CD4-positive, alpha-beta T cell treated with Interleukin-17A for 4 hours (primary cell): ENCODE measurements at regions not wholly inside any gene's neighbourhood (a gene's known extent, or its start where the extent isn't known, plus 50 kb on each side); places are given as distances from the start of the nearest gene placed in this dataset.

ENCODE experiments used
- DNase-seq: peaks from one replicate; pipeline ENCODE4 v3.0.0-alpha.2; 2020; ENCODE audit warnings: mixed read lengths

GRCh38 chr11:32039149-32039548 lies 51.7 kb upstream of the RCN1 start:
- DNase-seq = no peak

- no peak for DNase-seq
Measured at GRCh38 chr11:32034680-32035079, 56.2 kb upstream of the RCN1 start.

DNA sequence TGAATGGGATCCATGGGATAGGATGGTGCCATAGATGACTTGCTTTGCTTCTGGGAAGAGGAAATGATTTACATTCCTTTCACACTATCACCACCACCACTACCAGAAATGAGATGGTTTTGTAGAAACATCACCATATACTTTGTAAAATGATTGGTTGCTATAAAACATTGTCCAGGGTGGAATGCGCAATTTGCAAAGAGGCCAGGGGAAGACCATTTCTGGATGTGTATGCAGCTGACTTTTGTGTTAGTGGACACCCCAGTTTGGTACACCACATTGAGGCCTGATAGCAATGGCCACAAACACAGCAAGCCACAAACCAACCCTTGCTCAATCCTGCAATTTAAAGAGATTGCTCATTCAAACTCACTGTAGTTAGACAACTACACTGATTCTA lies 56.7 kb upstream of the RCN1 start:
- no peak for DNase-seq

DNA sequence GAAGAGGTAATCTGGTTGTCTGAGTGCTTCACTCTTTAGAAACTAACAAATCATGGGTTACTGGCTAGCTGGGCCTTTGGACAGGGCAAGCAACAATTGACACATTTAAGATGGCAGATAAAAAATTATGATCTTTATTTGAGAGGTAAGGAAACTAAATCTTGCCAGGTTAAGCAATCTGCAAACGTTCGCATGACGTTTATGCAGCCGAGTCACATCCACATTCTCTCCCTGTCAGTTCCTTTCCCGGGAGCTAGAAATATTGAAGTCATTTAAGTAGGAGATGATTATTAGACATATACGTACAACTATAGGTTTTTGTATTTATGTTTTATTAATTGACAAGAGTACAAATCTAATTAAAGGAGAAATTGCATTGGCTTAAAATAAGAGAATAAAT lies 57.4 kb upstream of the RCN1 start:
- no peak for DNase-seq

DNA sequence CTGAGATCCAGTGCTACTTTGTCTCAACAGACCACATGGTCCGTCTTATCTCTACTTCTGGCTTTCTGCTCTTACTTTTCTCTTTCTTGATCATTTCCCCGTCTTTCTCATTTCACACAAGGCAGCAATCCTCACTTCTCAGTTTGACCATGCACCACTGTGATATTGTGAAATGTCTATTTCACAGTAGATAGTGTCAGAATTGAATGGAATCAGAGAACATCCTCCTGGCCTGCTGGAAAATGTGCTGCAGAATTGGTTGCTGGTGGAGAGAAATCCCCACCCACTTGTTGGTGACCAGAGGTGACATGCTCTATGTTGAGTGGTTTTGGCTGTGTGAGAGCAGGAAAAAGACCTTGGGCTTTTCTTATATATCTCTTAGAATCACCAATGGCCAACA lies 57.8 kb upstream of the RCN1 start:
- DNase-seq = no peak

DNA sequence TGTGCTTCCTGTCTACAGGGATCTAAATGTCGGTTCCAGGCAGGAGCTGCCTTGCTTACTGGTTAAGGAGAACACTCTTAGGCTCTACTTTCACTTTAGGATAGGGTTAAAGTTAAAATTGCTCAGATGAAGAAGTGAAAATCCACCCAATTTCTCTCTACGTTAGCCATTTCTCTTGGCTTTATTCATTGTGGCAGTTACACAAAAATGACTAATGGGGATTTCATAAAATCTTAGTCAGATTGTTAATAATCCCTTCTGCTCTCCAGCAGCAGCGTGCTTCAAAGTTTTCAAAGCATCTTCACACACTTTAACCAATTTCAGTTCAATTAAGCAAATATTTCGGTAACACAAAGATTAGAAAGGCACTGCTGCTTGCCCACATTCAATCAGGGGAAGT lies 58.4 kb upstream of the RCN1 start:
- no peak for DNase-seq

DNA sequence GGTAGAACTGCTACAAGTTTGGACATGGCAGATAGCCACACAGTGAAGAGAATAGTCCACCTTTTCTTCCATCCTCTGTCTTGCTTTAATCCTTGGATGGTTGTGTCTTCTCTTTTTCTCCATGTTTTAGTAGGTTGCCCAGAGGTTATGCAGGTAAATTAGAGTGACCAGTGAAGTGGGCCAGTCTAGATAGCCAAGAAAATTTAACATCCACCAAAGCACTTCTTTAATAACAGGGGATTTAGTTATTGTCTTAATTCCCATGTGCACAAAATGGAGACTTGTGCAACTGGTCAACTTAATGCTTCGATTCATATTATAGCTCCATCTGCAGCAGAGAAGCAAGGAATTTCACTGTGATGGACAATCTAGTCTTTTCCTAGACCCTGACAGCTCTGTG lies 58.8 kb upstream of the RCN1 start:
- no peak for DNase-seq

- no peak for DNase-seq
Measured at GRCh38 chr11:32030875-32031503, 59.9 kb upstream of the RCN1 start.

GRCh38 chr11:32029721-32030120 lies 61.2 kb upstream of the RCN1 start:
- no peak for DNase-seq

- no peak for DNase-seq
Measured at GRCh38 chr11:32028201-32028600, 62.7 kb upstream of the RCN1 start.

DNA sequence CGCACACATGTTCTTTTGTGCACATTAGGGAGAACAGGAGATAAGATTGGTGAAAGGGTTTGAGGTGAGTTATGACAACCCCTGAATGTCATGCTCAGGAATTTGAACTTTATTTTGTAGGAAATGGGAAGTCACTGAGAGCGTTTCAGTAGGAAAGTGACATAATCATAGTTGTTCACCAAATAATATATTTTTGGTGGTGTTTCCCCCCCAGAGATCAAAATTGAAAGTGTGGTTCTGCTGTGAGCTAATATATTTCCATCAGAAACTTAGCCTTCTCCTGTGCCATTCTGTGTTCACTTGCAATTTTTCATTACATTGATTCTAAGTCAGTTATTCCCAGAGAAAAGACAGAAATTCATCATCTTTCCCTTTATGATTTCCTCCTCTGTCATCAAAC lies 64.1 kb upstream of the RCN1 start:
- DNase-seq = no peak

DNA sequence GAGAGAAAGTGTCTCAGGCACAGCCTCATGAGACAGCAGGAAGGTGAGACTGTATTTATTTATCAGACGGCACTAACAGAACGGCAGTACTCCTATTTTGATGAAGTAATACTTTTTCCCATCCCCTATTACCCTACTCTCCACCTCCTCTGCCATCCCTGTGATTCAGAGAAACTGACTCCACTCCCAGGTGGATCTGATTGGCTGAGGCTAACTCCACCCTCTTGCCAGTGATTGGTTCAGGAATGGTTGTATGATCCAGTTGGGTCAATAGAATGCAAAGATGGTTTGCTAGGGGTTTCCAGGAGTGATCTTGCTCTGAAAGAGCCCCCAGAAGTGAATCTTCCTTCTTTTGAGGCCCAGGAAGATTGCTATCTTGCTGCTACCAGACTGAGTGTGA lies 65.9 kb upstream of the RCN1 start:
- no peak for DNase-seq

DNA sequence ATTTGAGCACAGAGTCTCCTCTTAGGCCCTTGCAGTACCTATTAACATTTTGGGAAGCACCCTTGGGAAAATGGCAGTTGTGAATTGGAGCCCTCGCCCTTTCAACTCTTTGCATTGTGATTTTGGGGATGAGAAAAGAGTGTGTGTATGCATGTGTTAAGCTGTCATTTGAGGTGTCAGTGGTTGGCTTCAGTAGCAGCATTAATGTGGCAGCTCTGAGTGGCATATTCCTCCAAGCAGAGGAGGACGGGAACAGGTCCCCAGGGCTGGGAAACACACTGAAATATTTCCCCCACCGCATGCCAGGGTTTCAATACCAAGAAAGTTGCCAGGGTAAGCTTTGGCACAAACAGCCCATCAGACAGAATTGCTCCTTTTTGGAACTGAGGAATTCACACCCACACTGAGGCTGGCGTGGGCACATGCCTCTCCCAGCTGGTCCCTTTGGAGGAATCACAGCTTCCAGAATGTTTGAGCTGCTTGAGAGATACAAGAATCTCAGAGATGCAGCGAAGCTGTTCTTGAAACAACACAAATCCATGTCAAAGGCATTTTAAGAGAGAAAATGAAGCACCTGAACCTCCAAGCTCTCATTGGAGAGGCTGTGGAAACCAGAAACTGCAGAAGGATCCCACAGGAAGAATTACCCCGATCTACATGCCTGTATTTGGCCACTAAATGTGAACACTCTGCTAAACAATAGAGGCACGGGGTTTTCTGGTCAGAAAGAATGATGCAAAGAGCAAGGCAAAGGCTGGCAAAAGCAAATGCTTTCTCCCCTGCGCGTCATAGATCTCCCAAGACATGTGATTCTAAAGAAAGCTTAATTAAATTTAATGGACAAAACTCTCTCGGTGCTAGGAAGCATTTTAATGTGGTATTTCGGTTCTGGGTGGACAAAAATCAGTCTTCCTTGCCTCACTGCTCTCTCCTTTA lies 67.2 kb upstream of the RCN1 start:
- DNase-seq = no peak

DNA sequence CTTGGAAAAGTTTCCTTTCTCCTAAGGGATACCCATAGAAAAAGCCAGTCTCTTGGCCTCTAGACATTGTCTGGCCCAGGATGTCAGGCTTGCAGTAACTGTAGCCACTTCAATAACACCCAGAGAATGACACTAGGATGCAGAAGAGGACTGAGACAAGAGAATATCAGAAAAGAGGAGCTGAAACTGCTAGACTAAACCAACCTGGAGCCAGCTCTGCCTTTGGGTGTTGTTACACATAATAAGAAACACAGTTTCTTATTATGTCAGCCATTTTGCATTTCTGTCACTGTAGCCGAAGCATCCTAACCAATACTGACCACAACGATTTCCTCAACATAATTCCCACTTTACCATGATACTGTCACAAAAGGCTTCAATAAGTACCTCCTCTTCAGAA lies 72.2 kb upstream of the RCN1 start:
- no peak for DNase-seq

DNA sequence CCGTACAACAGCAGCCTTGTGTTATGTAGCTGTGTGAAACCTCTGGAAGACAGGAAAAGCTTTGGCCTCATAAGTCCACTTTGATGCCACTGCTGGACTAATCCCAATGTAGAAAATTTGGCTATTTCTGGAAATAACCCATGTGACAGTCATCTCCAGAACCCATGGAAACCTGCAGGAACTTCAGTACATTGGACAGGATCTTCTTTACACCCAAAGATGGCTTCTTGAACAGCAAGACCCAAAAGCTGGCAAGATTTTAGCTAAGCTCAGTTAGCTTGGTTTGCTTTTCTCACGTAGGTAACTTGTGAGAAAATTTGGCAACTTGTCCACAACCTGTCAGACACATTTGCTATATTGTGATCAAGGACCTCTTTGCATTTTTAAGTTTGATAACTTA lies 74.8 kb upstream of the RCN1 start:
- DNase-seq = no peak

DNA sequence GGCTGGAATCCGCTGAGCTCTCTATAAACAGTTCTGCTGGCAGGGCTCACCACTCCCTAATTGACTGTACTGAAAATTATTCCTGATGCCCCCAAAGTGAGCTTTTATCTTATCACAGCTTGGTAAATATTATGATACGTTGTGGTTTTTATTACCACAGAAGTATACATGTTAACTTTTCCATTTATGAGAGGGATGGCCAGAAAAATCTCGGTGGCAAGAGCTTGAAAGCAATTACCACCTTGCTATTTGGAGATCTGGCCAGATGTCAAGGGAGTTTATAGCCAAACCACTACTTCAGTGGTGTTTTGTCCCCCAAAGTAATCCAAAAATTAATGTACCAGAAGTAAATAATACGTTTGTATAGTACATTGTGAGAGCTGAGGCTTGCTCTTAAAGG lies 75.4 kb upstream of the RCN1 start:
- no peak for DNase-seq

GRCh38 chr11:32013603-32014002 lies 77.3 kb upstream of the RCN1 start:
- no peak for DNase-seq

DNA sequence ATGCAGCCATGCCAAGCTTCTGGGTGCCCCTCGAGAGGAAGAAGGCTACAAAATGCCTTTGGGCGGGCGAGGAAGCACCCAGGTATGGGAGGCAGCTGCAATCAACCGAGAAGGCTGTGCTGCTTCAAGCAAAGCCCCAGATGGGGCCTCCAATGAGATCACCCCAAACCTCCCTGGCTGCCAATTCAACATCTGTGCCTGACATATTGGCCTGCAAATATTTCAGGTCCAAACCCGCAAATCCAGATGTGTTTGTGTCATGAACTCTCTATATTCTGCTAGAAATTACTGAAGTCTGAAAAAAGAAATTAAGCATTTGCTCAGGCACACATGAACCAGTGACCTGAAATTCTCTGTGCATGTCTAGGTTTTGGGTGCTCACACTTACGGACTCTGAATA lies 78.8 kb upstream of the RCN1 start:
- DNase-seq = no peak

GRCh38 chr11:32008880-32009551 lies 81.9 kb upstream of the RCN1 start:
- no peak for DNase-seq

- peak; percentile 12 for DNase-seq
Measured at GRCh38 chr11:32006799-32007388, 84.0 kb upstream of the RCN1 start.

- no peak for DNase-seq
Measured at GRCh38 chr11:32005786-32006416, 85.0 kb upstream of the RCN1 start.

- DNase-seq = no peak
Measured at GRCh38 chr11:32003335-32003734, 87.5 kb upstream of the RCN1 start.

- no peak for DNase-seq
Measured at GRCh38 chr11:32002311-32002710, 88.6 kb upstream of the RCN1 start.
